GM19455 (cell line): ENCODE measurements at regions not wholly inside any gene's neighbourhood (a gene's known extent, or its start where the extent isn't known, plus 50 kb on each side); places are given as distances from the start of the nearest gene placed in this dataset.

ENCODE experiments used
- ATAC-seq: cut with Tn5 transposase; IDR thresholded peaks from one replicate; pipeline ENCODE4 v1.9.1; 2021; ENCODE audit not compliant: unreplicated experiment

- no peak for ATAC-seq
These were observed 402.1 kb upstream of the CHD6 start for GRCh38 chr20:42020316-42020715.

- no peak for ATAC-seq
These were observed 400.8 kb upstream of the CHD6 start for GRCh38 chr20:42018979-42019378.

- no peak for ATAC-seq
These were observed 391.9 kb upstream of the CHD6 start for GRCh38 chr20:42010090-42010489.

GRCh38 chr20:42007251-42007650, 389.1 kb upstream of the CHD6 start:
- no peak for ATAC-seq

GRCh38 chr20:42005211-42005610, 387.0 kb upstream of the CHD6 start:
- ATAC-seq: no peak

- no peak for ATAC-seq
These were observed 385.2 kb upstream of the CHD6 start for GRCh38 chr20:42003380-42003779.

GRCh38 chr20:41998539-41999341, 380.6 kb upstream of the CHD6 start:
- no peak for ATAC-seq

GRCh38 chr20:41996951-41997350, 378.8 kb upstream of the CHD6 start:
- no peak for ATAC-seq

- ATAC-seq: no peak
These were observed 374.3 kb upstream of the CHD6 start for GRCh38 chr20:41992481-41992880.

GRCh38 chr20:41991412-41991811, 373.2 kb upstream of the CHD6 start:
- no peak for ATAC-seq

GRCh38 chr20:41989935-41990635, 371.9 kb upstream of the CHD6 start:
- ATAC-seq: no peak

- no peak for ATAC-seq
These were observed 371.0 kb upstream of the CHD6 start for GRCh38 chr20:41989039-41989679.

GRCh38 chr20:41984031-41984430, 365.9 kb upstream of the CHD6 start:
- no peak for ATAC-seq

GRCh38 chr20:41983159-41983558, 365.0 kb upstream of the CHD6 start:
- ATAC-seq: no peak

GRCh38 chr20:41981746-41982145, 363.6 kb upstream of the CHD6 start:
- ATAC-seq: no peak

GRCh38 chr20:41978875-41979274, 360.7 kb upstream of the CHD6 start:
- no peak for ATAC-seq

GRCh38 chr20:41978246-41978790, 360.1 kb upstream of the CHD6 start:
- ATAC-seq: no peak

GRCh38 chr20:41969656-41970055, 351.5 kb upstream of the CHD6 start:
- ATAC-seq: no peak

- ATAC-seq: no peak
These were observed 342.0 kb upstream of the CHD6 start for GRCh38 chr20:41960166-41960565.

GRCh38 chr20:41958391-41958790, 340.2 kb upstream of the CHD6 start:
- no peak for ATAC-seq

- no peak for ATAC-seq
These were observed 338.3 kb upstream of the CHD6 start for GRCh38 chr20:41956338-41957074.
